Colonic mucosa (tissue), 4 donors: ENCODE measurements at regions not wholly inside any gene's neighbourhood (a gene's known extent, or its start where the extent isn't known, plus 50 kb on each side); places are given as distances from the start of the nearest gene placed in this dataset.

ENCODE experiments used
- DNase-seq: peaks from one replicate; pipeline ENCODE4 v3.0.0-alpha.2; 2020
- H3K27ac ChIP-seq: fragments of 200-600 bp; one replicate; pipeline ENCODE4 v1.8.0; 2021
- H3K27me3 ChIP-seq: fragments of 200-600 bp; one replicate; pipeline ENCODE4 v1.8.0; 2021
- H3K36me3 ChIP-seq: fragments of 200-600 bp; one replicate; pipeline ENCODE4 v1.8.0; 2021
- H3K4me1 ChIP-seq: fragments of 200-600 bp; one replicate; pipeline ENCODE4 v1.8.0; 2021; ENCODE audit warnings: mild to moderate bottlenecking
- H3K4me3 ChIP-seq: fragments of 200-600 bp; one replicate; pipeline ENCODE4 v1.8.0; 2021
- H3K9ac ChIP-seq, 2 donors: one replicate each; pipeline ENCODE4 v1.7.0; 2013; ENCODE audit warnings: control low read depth in 2 of 2, low read depth in 2 of 2, low read length in 2 of 2
- H3K9me3 ChIP-seq: fragments of 200-600 bp; one replicate; pipeline ENCODE4 v1.8.0; 2021
- CTCF ChIP-seq: fragments of 200-600 bp; IDR thresholded peaks from one replicate; pipeline ENCODE4 v1.8.0; 2022; ENCODE audit warnings: antibody characterized with exemption, mild to moderate bottlenecking
- intact Hi-C: fragments of 100-400 bp; cut with DNase I; formaldehyde crosslinking; loops from one replicate; pipeline ENCODE4 v1.14.1; 2022
- donor health status: healthy.
- donor health status: DM: no; HTN: no; CAD: no.
- donor health status: DM: no; HTN: no; CAD: no.

- Histone ChIP-seq H3K27ac (no peak overlapping the region), H3K9ac (no peak overlapping the region), H3K4me3 (no peak overlapping the region), H3K27me3 (no peaks in the 10 kb centered on the region), H3K4me1 (no peaks in the 10 kb centered on the region), H3K36me3 (no peaks in the 10 kb centered on the region), H3K9me3 (no peaks in the 10 kb centered on the region)
- no peak for DNase-seq
- no peak for TF ChIP-seq CTCF
- intact Hi-C loops: no loop called here
Measured at GRCh38 chr18:66780609-66781008, 176.7 kb upstream of the CDH19 start.

GRCh38 chr18:66778048-66778447 is 174.2 kb upstream of the CDH19 start:
- Histone ChIP-seq H3K27ac (no peak overlapping the region), H3K9ac (no peak overlapping the region), H3K9me3 (no peaks in the 10 kb centered on the region), H3K4me1 (no peaks in the 10 kb centered on the region), H3K27me3 (no peaks in the 10 kb centered on the region), H3K36me3 (no peaks in the 10 kb centered on the region), H3K4me3 (no peak overlapping the region)
- intact Hi-C loops: no loop called here
- no peak for TF ChIP-seq CTCF
- no peak for DNase-seq

GRCh38 chr18:66769375-66769774 is 165.5 kb upstream of the CDH19 start:
- H3K9ac ChIP-seq: no peak overlapping the region
- intact Hi-C loops: no loop called here
- H3K27ac ChIP-seq: no peak overlapping the region
- no peaks in the 10 kb centered on the region for H3K9me3 ChIP-seq
- no peak for TF ChIP-seq CTCF
- H3K4me3 ChIP-seq: no peak overlapping the region
- no peaks in the 10 kb centered on the region for H3K4me1 ChIP-seq
- no peaks in the 10 kb centered on the region for H3K36me3 ChIP-seq
- no peaks in the 10 kb centered on the region for H3K27me3 ChIP-seq
- no peak for DNase-seq

- H3K27me3 ChIP-seq: no peaks in the 10 kb centered on the region
- TF ChIP-seq CTCF: no peak
- no peak for DNase-seq
- intact Hi-C loops: no loop called here
- no peak overlapping the region for H3K27ac ChIP-seq
- H3K9me3 ChIP-seq: no peaks in the 10 kb centered on the region
- H3K9ac ChIP-seq: no peak overlapping the region
- H3K4me3 ChIP-seq: no peak overlapping the region
- H3K4me1 ChIP-seq: no peaks in the 10 kb centered on the region
- no peaks in the 10 kb centered on the region for H3K36me3 ChIP-seq
Measured at GRCh38 chr18:66764230-66764629, 160.3 kb upstream of the CDH19 start.

- Histone ChIP-seq H3K4me3 (no peak overlapping the region), H3K27ac (no peak overlapping the region), H3K36me3 (no peaks in the 10 kb centered on the region), H3K9me3 (no peaks in the 10 kb centered on the region), H3K9ac (no peak overlapping the region), H3K27me3 (no peaks in the 10 kb centered on the region), H3K4me1 (no peaks in the 10 kb centered on the region)
- DNase-seq: no peak
- intact Hi-C loops: no loop called here
- no peak for TF ChIP-seq CTCF
Measured at GRCh38 chr18:66761166-66761565, 157.3 kb upstream of the CDH19 start.

GRCh38 chr18:66760559-66760958 is 156.7 kb upstream of the CDH19 start:
- Histone ChIP-seq H3K4me1 (no peaks in the 10 kb centered on the region), H3K4me3 (no peak overlapping the region), H3K27me3 (no peaks in the 10 kb centered on the region), H3K36me3 (no peaks in the 10 kb centered on the region), H3K9me3 (no peaks in the 10 kb centered on the region), H3K27ac (no peak overlapping the region), H3K9ac (no peak overlapping the region)
- no peak for DNase-seq
- intact Hi-C loops: no loop called here
- no peak for TF ChIP-seq CTCF
